Panc1 (cell line): ENCODE measurements at regions not wholly inside any gene's neighbourhood (a gene's known extent, or its start where the extent isn't known, plus 50 kb on each side); places are given as distances from the start of the nearest gene placed in this dataset.
"Not testable (repeated sequence)": the region's sequence is repeated elsewhere in the genome, so short reads cannot be mapped to it uniquely, and the experiment has no call there.

Experiments used
- CTCF ChIP-seq: fragments of 450-650 bp; IDR thresholded peaks from 2 replicates; pipeline ENCODE4 v1.5.1; 2017; ENCODE audit warnings: mild to moderate bottlenecking
- POLR2AphosphoS5 ChIP-seq: IDR thresholded peaks from 2 replicates; pipeline ENCODE4 v1.6.1; 2012; ENCODE audit warnings: mild to moderate bottlenecking, low read depth, low read length, moderate library complexity
- SIN3A ChIP-seq: IDR thresholded peaks from 2 replicates; pipeline ENCODE4 v1.6.1; 2012; ENCODE audit warnings: low read depth, mild to moderate bottlenecking, low read length, moderate library complexity, borderline replicate concordance; ENCODE audit not compliant: insufficient read depth
- TF ChIP-seq, protein P1 (sequence below), 2 experiments: IDR thresholded peaks; 2 replicates each; pipeline ENCODE4 v1.6.1; 2011 to 2012; ENCODE audit warnings: low read depth in 2 of 2, control low read depth in 1 of 2, low read length in 1 of 2, mild to moderate bottlenecking in 1 of 2, moderate library complexity in 1 of 2; ENCODE audit not compliant: insufficient read depth in 1 of 2

DNA sequence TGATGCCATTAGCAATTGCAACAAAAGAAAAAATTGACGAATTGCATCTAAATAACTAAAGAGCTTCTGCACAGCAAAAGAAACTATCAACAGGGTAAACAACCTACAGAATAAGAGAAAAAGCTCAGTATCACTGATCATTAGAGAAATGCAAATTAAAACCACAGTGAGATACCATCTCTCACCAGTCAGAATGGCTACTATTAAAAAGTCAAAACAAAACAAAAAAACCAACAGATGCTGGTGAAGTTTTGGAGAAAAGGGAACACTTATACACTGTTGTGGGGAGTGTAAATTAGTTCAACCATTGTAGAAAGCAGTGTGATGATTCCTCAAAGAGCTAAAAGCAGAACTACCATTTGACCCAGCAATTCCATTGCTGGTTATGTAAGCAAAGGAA lies 155.1 kb upstream of the GHR start:
- not testable (repeated sequence) for TF ChIP-seq CTCF, POLR2AphosphoS5, SIN3A
- TF ChIP-seq, protein P1, sequence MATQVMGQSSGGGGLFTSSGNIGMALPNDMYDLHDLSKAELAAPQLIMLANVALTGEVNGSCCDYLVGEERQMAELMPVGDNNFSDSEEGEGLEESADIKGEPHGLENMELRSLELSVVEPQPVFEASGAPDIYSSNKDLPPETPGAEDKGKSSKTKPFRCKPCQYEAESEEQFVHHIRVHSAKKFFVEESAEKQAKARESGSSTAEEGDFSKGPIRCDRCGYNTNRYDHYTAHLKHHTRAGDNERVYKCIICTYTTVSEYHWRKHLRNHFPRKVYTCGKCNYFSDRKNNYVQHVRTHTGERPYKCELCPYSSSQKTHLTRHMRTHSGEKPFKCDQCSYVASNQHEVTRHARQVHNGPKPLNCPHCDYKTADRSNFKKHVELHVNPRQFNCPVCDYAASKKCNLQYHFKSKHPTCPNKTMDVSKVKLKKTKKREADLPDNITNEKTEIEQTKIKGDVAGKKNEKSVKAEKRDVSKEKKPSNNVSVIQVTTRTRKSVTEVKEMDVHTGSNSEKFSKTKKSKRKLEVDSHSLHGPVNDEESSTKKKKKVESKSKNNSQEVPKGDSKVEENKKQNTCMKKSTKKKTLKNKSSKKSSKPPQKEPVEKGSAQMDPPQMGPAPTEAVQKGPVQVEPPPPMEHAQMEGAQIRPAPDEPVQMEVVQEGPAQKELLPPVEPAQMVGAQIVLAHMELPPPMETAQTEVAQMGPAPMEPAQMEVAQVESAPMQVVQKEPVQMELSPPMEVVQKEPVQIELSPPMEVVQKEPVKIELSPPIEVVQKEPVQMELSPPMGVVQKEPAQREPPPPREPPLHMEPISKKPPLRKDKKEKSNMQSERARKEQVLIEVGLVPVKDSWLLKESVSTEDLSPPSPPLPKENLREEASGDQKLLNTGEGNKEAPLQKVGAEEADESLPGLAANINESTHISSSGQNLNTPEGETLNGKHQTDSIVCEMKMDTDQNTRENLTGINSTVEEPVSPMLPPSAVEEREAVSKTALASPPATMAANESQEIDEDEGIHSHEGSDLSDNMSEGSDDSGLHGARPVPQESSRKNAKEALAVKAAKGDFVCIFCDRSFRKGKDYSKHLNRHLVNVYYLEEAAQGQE (IDR thresholded peaks at IDR 0.05; ENCODE audit: insufficient read depth in 1 of 2, low read depth in 2 of 2, low read length in 1 of 2): not testable (repeated sequence)
